Neutrophil (primary cell): ENCODE measurements at regions not wholly inside any gene's neighbourhood (a gene's known extent, or its start where the extent isn't known, plus 50 kb on each side); places are given as distances from the start of the nearest gene placed in this dataset.

Source experiments
- H3K27ac ChIP-seq: fragments of 200-600 bp; sonication (generic); 2 replicates; pipeline ENCODE4 v1.5.1; 2016; ENCODE audit warnings: mild to moderate bottlenecking, moderate library complexity
- H3K27me3 ChIP-seq: fragments of 200-600 bp; sonication (generic); 2 replicates; pipeline ENCODE4 v1.6.0; 2016; ENCODE audit warnings: mild to moderate bottlenecking
- H3K36me3 ChIP-seq: fragments of 200-600 bp; sonication (generic); 2 replicates; pipeline ENCODE4 v1.5.1; 2017
- H3K4me1 ChIP-seq, 2 experiments: fragments of 200-600 bp in 1 of 2; sonication (generic) in 1 of 2; 1 replicate in 1 of 2; 2 replicates in 1 of 2; pipeline versions ENCODE4 v1.5.1 to v1.6.1; 2013 to 2016; ENCODE audit warnings: low read depth in 1 of 2, low read length in 1 of 2, mild to moderate bottlenecking in 1 of 2, moderate library complexity in 1 of 2; ENCODE audit not compliant: control insufficient read depth in 1 of 2, insufficient read depth in 1 of 2
- H3K4me3 ChIP-seq, 2 experiments: fragments of 200-600 bp in 1 of 2; sonication (generic) in 1 of 2; 1 replicate in 1 of 2; 2 replicates in 1 of 2; pipeline ENCODE4 v1.5.1; 2013 to 2016; ENCODE audit warnings: low read depth in 1 of 2, low read length in 1 of 2, mild to moderate bottlenecking in 1 of 2, moderate library complexity in 1 of 2
- H3K9me3 ChIP-seq: fragments of 200-600 bp; sonication (generic); 2 replicates; pipeline ENCODE4 v1.5.1; 2016
- TF ChIP-seq, protein P1 (sequence below): fragments of 200-600 bp; sonication (generic); IDR thresholded peaks from 2 replicates; pipeline ENCODE4 v1.5.1; 2016; ENCODE audit warnings: antibody characterized with exemption

GRCh38 chr10:123555616-123556015 lies 110.5 kb upstream of the GPR26 start:
- Histone ChIP-seq H3K9me3 (no peaks in the 10 kb centered on the region), H3K36me3 (no peaks in the 10 kb centered on the region)
- TF ChIP-seq, protein P1, sequence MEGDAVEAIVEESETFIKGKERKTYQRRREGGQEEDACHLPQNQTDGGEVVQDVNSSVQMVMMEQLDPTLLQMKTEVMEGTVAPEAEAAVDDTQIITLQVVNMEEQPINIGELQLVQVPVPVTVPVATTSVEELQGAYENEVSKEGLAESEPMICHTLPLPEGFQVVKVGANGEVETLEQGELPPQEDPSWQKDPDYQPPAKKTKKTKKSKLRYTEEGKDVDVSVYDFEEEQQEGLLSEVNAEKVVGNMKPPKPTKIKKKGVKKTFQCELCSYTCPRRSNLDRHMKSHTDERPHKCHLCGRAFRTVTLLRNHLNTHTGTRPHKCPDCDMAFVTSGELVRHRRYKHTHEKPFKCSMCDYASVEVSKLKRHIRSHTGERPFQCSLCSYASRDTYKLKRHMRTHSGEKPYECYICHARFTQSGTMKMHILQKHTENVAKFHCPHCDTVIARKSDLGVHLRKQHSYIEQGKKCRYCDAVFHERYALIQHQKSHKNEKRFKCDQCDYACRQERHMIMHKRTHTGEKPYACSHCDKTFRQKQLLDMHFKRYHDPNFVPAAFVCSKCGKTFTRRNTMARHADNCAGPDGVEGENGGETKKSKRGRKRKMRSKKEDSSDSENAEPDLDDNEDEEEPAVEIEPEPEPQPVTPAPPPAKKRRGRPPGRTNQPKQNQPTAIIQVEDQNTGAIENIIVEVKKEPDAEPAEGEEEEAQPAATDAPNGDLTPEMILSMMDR = no peak

GRCh38 chr10:123556049-123556448 lies 110.1 kb upstream of the GPR26 start:
- no peaks in the 10 kb centered on the region for H3K4me1 ChIP-seq
- no peak overlapping the region for H3K27ac ChIP-seq
- H3K4me3 ChIP-seq = no peak overlapping the region

More at GRCh38 chr10:123555616-123556015, 110.5 kb upstream of the GPR26 start:
- Histone ChIP-seq H3K4me3 (no peak overlapping the region), H3K4me1 (no peaks in the 10 kb centered on the region), H3K27ac (no peak overlapping the region), H3K27me3 (peaks cover 35% of the 10 kb centered on the region)

DNA sequence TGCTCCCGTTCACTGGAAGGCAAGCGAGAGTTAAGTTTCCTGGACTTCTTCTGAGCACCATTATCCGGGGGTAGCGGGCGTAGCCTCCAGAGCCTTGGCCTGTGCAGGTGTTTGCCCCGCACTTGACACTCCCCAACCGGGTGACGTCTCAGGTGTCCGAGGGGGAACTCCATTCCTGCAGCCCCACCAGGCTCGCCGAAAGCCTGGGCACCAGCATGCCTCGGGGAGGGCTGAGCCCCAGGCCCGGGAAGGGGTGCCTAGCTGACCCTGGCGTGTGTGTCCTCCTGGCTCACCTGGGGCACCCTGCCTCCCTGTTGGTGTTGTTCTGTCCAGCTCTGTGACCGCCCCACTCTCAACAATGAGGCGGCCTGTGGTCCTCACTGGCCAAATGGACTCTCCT lies 109.4 kb upstream of the GPR26 start:
- Histone ChIP-seq H3K4me1 (no peaks in the 10 kb centered on the region), H3K36me3 (no peaks in the 10 kb centered on the region), H3K4me3 (no peak overlapping the region), H3K9me3 (no peaks in the 10 kb centered on the region), H3K27me3 (peaks cover 29% of the 10 kb centered on the region), H3K27ac (no peak overlapping the region)
- TF ChIP-seq, protein P1 = no peak

More at GRCh38 chr10:123556049-123556448, 110.1 kb upstream of the GPR26 start:
- Histone ChIP-seq H3K36me3 (no peaks in the 10 kb centered on the region), H3K9me3 (no peaks in the 10 kb centered on the region), H3K27me3 (peaks cover 30% of the 10 kb centered on the region)
- TF ChIP-seq, protein P1 = no peak

GRCh38 chr10:123557366-123558108 lies 108.6 kb upstream of the GPR26 start:
- TF ChIP-seq, protein P1 = no peak
- H3K27ac ChIP-seq = no peak overlapping the region
- peaks cover 27% of the 10 kb centered on the region for H3K27me3 ChIP-seq
- H3K9me3 ChIP-seq = no peaks in the 10 kb centered on the region
- no peaks in the 10 kb centered on the region for H3K4me1 ChIP-seq
- no peak overlapping the region for H3K4me3 ChIP-seq
- no peaks in the 10 kb centered on the region for H3K36me3 ChIP-seq

GRCh38 chr10:123558651-123559050 lies 107.5 kb upstream of the GPR26 start:
- Histone ChIP-seq H3K4me1 (no peaks in the 10 kb centered on the region), H3K27me3 (peaks cover 20% of the 10 kb centered on the region), H3K27ac (no peak overlapping the region), H3K4me3 (no peak overlapping the region), H3K9me3 (no peaks in the 10 kb centered on the region), H3K36me3 (no peaks in the 10 kb centered on the region)
- TF ChIP-seq, protein P1 = no peak
